Lower leg skin (tissue), 3 donors: ENCODE measurements at regions not wholly inside any gene's neighbourhood (a gene's known extent, or its start where the extent isn't known, plus 50 kb on each side); places are given as distances from the start of the nearest gene placed in this dataset.

Source experiments
- CTCF ChIP-seq, 3 donors: fragments of 450-650 bp; IDR thresholded peaks; one replicate each; pipeline ENCODE4 v1.5.1; 2016; ENCODE audit warnings: antibody characterized with exemption in 3 of 3, mild to moderate bottlenecking in 3 of 3, moderate library complexity in 2 of 3
- POLR2A ChIP-seq, 2 donors: fragments of 450-650 bp; IDR thresholded peaks; one replicate each; pipeline ENCODE4 v1.6.1; 2016 to 2017; ENCODE audit warnings: antibody characterized with exemption in 2 of 2, mild to moderate bottlenecking in 1 of 2, moderate library complexity in 1 of 2

- TF ChIP-seq CTCF (IDR thresholded peaks at IDR 0.05): no peak
- TF ChIP-seq POLR2A (IDR thresholded peaks at IDR 0.05): no peak
Measured at GRCh38 chr9:90521811-90522570, 120.6 kb downstream of the DIRAS2 start.
